ENCODE measurements at regions not wholly inside any gene's neighbourhood (a gene's known extent, or its start where the extent isn't known, plus 50 kb on each side); places are given as distances from the start of the nearest gene placed in this dataset.

GRCh38 chr2:18131761-18132160, 253.3 kb downstream of the KCNS3 start:
- no peak for DNase-seq (ENCODE audit: extremely low read depth in 1 of 11, low read depth in 9 of 11, low spot score in 4 of 11)

- DNase-seq (ENCODE audit: extremely low read depth in 1 of 11, low read depth in 9 of 11, low spot score in 4 of 11) = no peak
These were observed 250.9 kb downstream of the KCNS3 start for GRCh38 chr2:18129348-18129747.

GRCh38 chr2:18125303-18125702, 246.8 kb downstream of the KCNS3 start:
- no peak for DNase-seq (ENCODE audit: extremely low read depth in 1 of 11, low read depth in 9 of 11, low spot score in 4 of 11)

GRCh38 chr2:18124116-18124835, 245.8 kb downstream of the KCNS3 start:
- no peak for DNase-seq (ENCODE audit: extremely low read depth in 1 of 11, low read depth in 9 of 11, low spot score in 4 of 11)

GRCh38 chr2:18123577-18123976, 245.1 kb downstream of the KCNS3 start:
- DNase-seq (ENCODE audit: extremely low read depth in 1 of 11, low read depth in 9 of 11, low spot score in 4 of 11) = no peak

- no peak for DNase-seq (ENCODE audit: extremely low read depth in 1 of 11, low read depth in 9 of 11, low spot score in 4 of 11)
These were observed 244.7 kb downstream of the KCNS3 start for GRCh38 chr2:18123211-18123570.

- no peak for DNase-seq (ENCODE audit: extremely low read depth in 1 of 11, low read depth in 9 of 11, low spot score in 4 of 11)
These were observed 244.2 kb downstream of the KCNS3 start for GRCh38 chr2:18122544-18123210.

GRCh38 chr2:18119883-18120282, 241.4 kb downstream of the KCNS3 start:
- DNase-seq (ENCODE audit: extremely low read depth in 1 of 11, low read depth in 9 of 11, low spot score in 4 of 11) = peak in 2 of 11 donors; percentile 2 to 18

GRCh38 chr2:18118703-18119102, 240.2 kb downstream of the KCNS3 start:
- DNase-seq (ENCODE audit: extremely low read depth in 1 of 11, low read depth in 9 of 11, low spot score in 4 of 11) = no peak

- DNase-seq (ENCODE audit: extremely low read depth in 1 of 11, low read depth in 9 of 11, low spot score in 4 of 11) = no peak
These were observed 239.1 kb downstream of the KCNS3 start for GRCh38 chr2:18117592-18117991.

GRCh38 chr2:18110222-18110621, 231.8 kb downstream of the KCNS3 start:
- DNase-seq (ENCODE audit: extremely low read depth in 1 of 11, low read depth in 9 of 11, low spot score in 4 of 11) = no peak

- DNase-seq (ENCODE audit: extremely low read depth in 1 of 11, low read depth in 9 of 11, low spot score in 4 of 11) = no peak
These were observed 228.4 kb downstream of the KCNS3 start for GRCh38 chr2:18106841-18107240.

GRCh38 chr2:18105929-18106328, 227.5 kb downstream of the KCNS3 start:
- DNase-seq (ENCODE audit: extremely low read depth in 1 of 11, low read depth in 9 of 11, low spot score in 4 of 11) = no peak

- DNase-seq (ENCODE audit: extremely low read depth in 1 of 11, low read depth in 9 of 11, low spot score in 4 of 11) = no peak
These were observed 226.2 kb downstream of the KCNS3 start for GRCh38 chr2:18104595-18105224.

- no peak for DNase-seq (ENCODE audit: extremely low read depth in 1 of 11, low read depth in 9 of 11, low spot score in 4 of 11)
These were observed 218.5 kb downstream of the KCNS3 start for GRCh38 chr2:18096836-18097405.

GRCh38 chr2:18094277-18094676, 215.8 kb downstream of the KCNS3 start:
- no peak for DNase-seq (ENCODE audit: extremely low read depth in 1 of 11, low read depth in 9 of 11, low spot score in 4 of 11)

GRCh38 chr2:18093196-18093595, 214.7 kb downstream of the KCNS3 start:
- DNase-seq (ENCODE audit: extremely low read depth in 1 of 11, low read depth in 9 of 11, low spot score in 4 of 11) = no peak

- no peak for DNase-seq (ENCODE audit: extremely low read depth in 1 of 11, low read depth in 9 of 11, low spot score in 4 of 11)
These were observed 214.3 kb downstream of the KCNS3 start for GRCh38 chr2:18092760-18093159.

- DNase-seq (ENCODE audit: extremely low read depth in 1 of 11, low read depth in 9 of 11, low spot score in 4 of 11) = no peak
These were observed 207.1 kb downstream of the KCNS3 start for GRCh38 chr2:18085593-18085992.

GRCh38 chr2:18084376-18084775, 205.9 kb downstream of the KCNS3 start:
- no peak for DNase-seq (ENCODE audit: extremely low read depth in 1 of 11, low read depth in 9 of 11, low spot score in 4 of 11)

All from renal cortex interstitium (tissue), 11 donors.